K562 (cell line): ENCODE measurements at regions not wholly inside any gene's neighbourhood (a gene's known extent, or its start where the extent isn't known, plus 50 kb on each side); places are given as distances from the start of the nearest gene placed in this dataset.

Experiments used
- ATAC-seq: fragments of 200-7000 bp; cut with Tn5 transposase; 3 replicates; pipeline ENCODE4 v1.9.1; 2020; ENCODE audit warnings: moderate library complexity
- BruUV-seq: library from RNA; stranded (reverse); fragments of 400-500 nt; replicated peaks from 2 replicates; lab custom pipeline; 2021; lab: Mats Ljungman, UMichigan
- CTCF ChIA-PET: fragments of 300-600 bp; formaldehyde crosslinking; extraction: SDS; loops from one replicate; lab custom pipeline; 2021; ENCODE audit warnings: low intra/inter-chr PET ratio; lab: Yijun Ruan, JAX
- POLR2A ChIA-PET: fragments of 300-600, 350-650 bp; sonication (Branson Sonifier 250); formaldehyde crosslinking; extraction: SDS; loops from one replicate; lab custom pipeline; 2021; ENCODE audit warnings: antibody characterized with exemption, inconsistent platforms; lab: Yijun Ruan, JAX
- DNase-seq, 4 experiments: peaks; one replicate each; pipeline versions ENCODE4 v3.0.0 to v3.0.0-alpha.2; 2011 to 2018; ENCODE audit warnings: low spot score in 3 of 4, mixed read lengths in 3 of 4; ENCODE audit errors: extremely low read depth in 1 of 4
- FAIRE-seq: peaks from 2 replicates; lab custom pipeline; 2011; peaks lifted over from hg19 to GRCh38; lab: Jason Lieb, UNC
- H2AFZ ChIP-seq: 2 replicates; pipeline ENCODE4 v1.6.0; 2011; ENCODE audit warnings: low read depth, low read length, control low read depth, inconsistent platforms
- H3K27ac ChIP-seq: fragments of 200-600 bp; 3 replicates; pipeline ENCODE4 v1.8.0; 2011; ENCODE audit warnings: low read depth, mild to moderate bottlenecking, control low read depth, inconsistent platforms, low read length, moderate library complexity, mixed read lengths; ENCODE audit errors: extremely low read depth
- H3K27me3 ChIP-seq, 2 experiments: fragments of 300-600 bp in 1 of 2; 2 replicates in 1 of 2; 3 replicates in 1 of 2; pipeline versions ENCODE4 v1.6.0 to v1.8.0; 2011; ENCODE audit warnings: inconsistent platforms in 2 of 2, low read length in 2 of 2, mild to moderate bottlenecking in 1 of 2, mixed read lengths in 1 of 2, moderate library complexity in 1 of 2; ENCODE audit not compliant: control insufficient read depth in 2 of 2, insufficient read depth in 2 of 2
- H3K36me3 ChIP-seq: fragments of 300-600 bp; 3 replicates; pipeline ENCODE4 v1.8.0; 2011; ENCODE audit warnings: mild to moderate bottlenecking, low read length, inconsistent platforms; ENCODE audit not compliant: control insufficient read depth, insufficient read depth
- H3K4me1 ChIP-seq, 2 experiments: fragments of 200-600 bp in 1 of 2; replicated peaks in 1 of 2; 2 replicates in 1 of 2; 3 replicates in 1 of 2; pipeline versions ENCODE4 v1.5.1 to v1.8.0; 2011; ENCODE audit warnings: inconsistent platforms in 2 of 2, low read length in 2 of 2, mild to moderate bottlenecking in 1 of 2, mixed read lengths in 1 of 2, moderate library complexity in 1 of 2; ENCODE audit not compliant: control insufficient read depth in 2 of 2, insufficient read depth in 2 of 2
- H3K4me2 ChIP-seq: 2 replicates; pipeline ENCODE4 v1.6.1; 2011; ENCODE audit warnings: low read length, control low read depth, inconsistent platforms, mixed read lengths; ENCODE audit not compliant: insufficient read depth
- H3K4me3 ChIP-seq: fragments of 200-600 bp; sonication (generic), shearing (Covaris generic); 2 replicates; pipeline ENCODE4 v1.5.1; 2016; ENCODE audit warnings: control low read depth, inconsistent platforms
- H3K79me2 ChIP-seq: fragments of 200-600 bp; 3 replicates; pipeline ENCODE4 v1.8.0; 2011; ENCODE audit warnings: low read length, inconsistent platforms; ENCODE audit not compliant: control insufficient read depth, insufficient read depth
- H3K9ac ChIP-seq, 2 experiments: 2 replicates each; pipeline versions ENCODE4 v1.6.0 to v1.6.1; 2011; ENCODE audit warnings: low read depth in 2 of 2, low read length in 2 of 2, control low read depth in 1 of 2, inconsistent platforms in 1 of 2, mild to moderate bottlenecking in 1 of 2, mixed read lengths in 1 of 2; ENCODE audit not compliant: insufficient read depth in 1 of 2
- H3K9me1 ChIP-seq: one replicate; pipeline ENCODE4 v1.6.0; 2011; ENCODE audit warnings: inconsistent platforms, mild to moderate bottlenecking, low read length, moderate library complexity; ENCODE audit not compliant: control insufficient read depth, insufficient read depth
- H3K9me3 ChIP-seq: replicated peaks from 2 replicates; pipeline ENCODE4 v1.5.1; 2011; ENCODE audit warnings: low read depth, low read length, inconsistent platforms; ENCODE audit not compliant: control insufficient read depth, insufficient read depth
- H4K20me1 ChIP-seq: replicated peaks from 2 replicates; pipeline ENCODE4 v1.6.1; 2011; ENCODE audit warnings: low read length, inconsistent platforms, mixed read lengths; ENCODE audit not compliant: control insufficient read depth, insufficient read depth
- ELK3 ChIP-seq: fragments of 450-650 bp; formaldehyde crosslinking; IDR thresholded peaks from 2 replicates; pipeline ENCODE4 v1.4.0; 2020; ENCODE audit warnings: mild to moderate bottlenecking
- ETS2 ChIP-seq: IDR thresholded peaks from 2 replicates; pipeline ENCODE4 v1.6.1; 2016; ENCODE audit warnings: borderline replicate concordance, missing genetic modification characterization, mild to moderate bottlenecking, moderate library complexity, missing compliant biosample characterization; ENCODE audit not compliant: poor library complexity, severe bottlenecking
- GMEB1 ChIP-seq: fragments of 250-450 bp; sonication (Bioruptor Pico); IDR thresholded peaks from 2 replicates; pipeline ENCODE4 v1.4.0; 2020; ENCODE audit warnings: mild to moderate bottlenecking
- MXD1 ChIP-seq: fragments of 250-450 bp; sonication (Bioruptor Pico); IDR thresholded peaks from 2 replicates; pipeline ENCODE4 v1.8.0; 2021; ENCODE audit warnings: borderline replicate concordance, mild to moderate bottlenecking, moderate library complexity; ENCODE audit not compliant: poor library complexity, severe bottlenecking
- MYBL2 ChIP-seq, 2 experiments: fragments of 450-650 bp in 1 of 2; sonication (generic) in 1 of 2; formaldehyde crosslinking in 1 of 2; IDR thresholded peaks; 2 replicates each; pipeline versions ENCODE4 v1.6.1 to v1.8.1; 2017 to 2022; ENCODE audit warnings: borderline replicate concordance in 1 of 2, inconsistent platforms in 1 of 2, low read depth in 1 of 2, mild to moderate bottlenecking in 1 of 2, missing genetic modification reagents in 1 of 2, moderate library complexity in 1 of 2
- NCOA1 ChIP-seq: fragments of 450-650 bp; IDR thresholded peaks from 2 replicates; pipeline ENCODE4 v1.6.1; 2016; ENCODE audit warnings: low read depth
- POLR2B ChIP-seq: fragments of 450-650 bp; IDR thresholded peaks from 2 replicates; pipeline ENCODE4 v1.6.1; 2018; ENCODE audit warnings: low read depth; ENCODE audit not compliant: partially characterized antibody
- RAD21 ChIP-seq, 2 experiments: fragments of 250-450 bp in 1 of 2; fragments of 450-650 bp in 1 of 2; sonication (Bioruptor Pico) in 1 of 2; formaldehyde crosslinking in 1 of 2; IDR thresholded peaks in 1 of 2; conservative IDR thresholded peaks in 1 of 2; 2 replicates each; pipeline versions ENCODE4 v1.4.0 to v1.8.0; 2020 to 2022; ENCODE audit warnings: mild to moderate bottlenecking in 2 of 2, moderate library complexity in 1 of 2
- SREBF2 ChIP-seq: sonication (generic); formaldehyde crosslinking; IDR thresholded peaks from 2 replicates; pipeline ENCODE4 v1.4.0; 2020; ENCODE audit warnings: mild to moderate bottlenecking, missing genetic modification reagents
- U2AF1 ChIP-seq: fragments of 200-400 bp; formaldehyde crosslinking; optimal IDR thresholded peaks from 2 replicates; pipeline ENCODE3; 2017; ENCODE audit warnings: mild to moderate bottlenecking, low read depth, low read length, moderate library complexity
- ZC3H4 ChIP-seq: sonication (generic); formaldehyde crosslinking; IDR thresholded peaks from 2 replicates; pipeline ENCODE4 v1.9.0; 2021; ENCODE audit warnings: missing genetic modification reagents, borderline replicate concordance
- ZNF232 ChIP-seq: sonication (generic); formaldehyde crosslinking; IDR thresholded peaks from 2 replicates; pipeline ENCODE4 v1.8.0; 2022; ENCODE audit warnings: mild to moderate bottlenecking, missing genetic modification reagents
- ZNF384 ChIP-seq: IDR thresholded peaks from 2 replicates; pipeline ENCODE4 v1.6.1; 2012; ENCODE audit warnings: low read depth, low read length, improper control_type of control experiment
- WGBS: fragments of 100-300 bp; shearing (Covaris generic); methylation state at CpG from one replicate; pipeline ENCODE4 v1.1.6; 2016; ENCODE audit warnings: low coverage, mixed read lengths; ENCODE audit not compliant: insufficient coverage; ENCODE audit errors: missing lambda C conversion rate; 5-methylcytosine and 5-hydroxymethylcytosine counted together
- in situ Hi-C: fragments of 300-500 bp; cut with MboI; formaldehyde crosslinking; loops from 4 replicates; pipeline ENCODE4 v1.15.0; 2018; ENCODE audit warnings: inconsistent platforms, mixed read lengths
- intact Hi-C: fragments of 100-400 bp; cut with micrococcal nuclease; formaldehyde crosslinking; loops from 2 replicates; pipeline ENCODE4 v1.14.2; 2022

- Histone ChIP-seq H3K4me1 (no peaks in the 10 kb centered on the region), H3K79me2 (no peaks in the 10 kb centered on the region), H3K9me1 (no peaks in the 10 kb centered on the region), H4K20me1 (no peaks in the 10 kb centered on the region), H3K36me3 (no peaks in the 10 kb centered on the region), H3K27me3 (no peaks in the 10 kb centered on the region), H3K27ac (no peak overlapping the region), H3K4me3 (no peak overlapping the region), H3K4me2 (no peak overlapping the region), H3K9me3 (no peaks in the 10 kb centered on the region)
- no peak for ATAC-seq
- FAIRE-seq = no peak
- no peak for DNase-seq
- in situ Hi-C loops (no loop called here), intact Hi-C loops (no loop called here)
- CTCF ChIA-PET = no interaction called here
- TF ChIP-seq GMEB1 (CRISPR knock-in tag) (no peak), SREBF2 (no peak), U2AF1 (no peak), MYBL2 (IDR thresholded peaks at IDR 0.05; ENCODE audit: low read depth) (no peak), MYBL2 (CRISPR knock-in tag; IDR thresholded peaks at IDR 0.05; ENCODE audit: borderline replicate concordance) (no peak)
- TF ChIP-seq, all 486 proteins: peak for 0
- H3K9ac ChIP-seq = no peak overlapping the region
- POLR2A ChIA-PET = no interaction called here
- H2AFZ ChIP-seq = no peak overlapping the region
- no TSS peak for BruUV-seq
Measured at GRCh38 chr4:57985161-57985560, 875.0 kb upstream of the IGFBP7 start.

- DNase-seq (no peak), ATAC-seq (no peak), FAIRE-seq (no peak)
- CTCF ChIA-PET = no interaction called here
- H3K9me1 ChIP-seq = no peaks in the 10 kb centered on the region
- WGBS = 1% methylated on average over 5 of the region's 5 CpGs
- no peaks in the 10 kb centered on the region for H3K9me3 ChIP-seq
- no peak overlapping the region for H2AFZ ChIP-seq
- no peak overlapping the region for H3K9ac ChIP-seq
- H3K4me1 ChIP-seq = no peaks in the 10 kb centered on the region
- H3K4me3 ChIP-seq = no peak overlapping the region
- BruUV-seq = no TSS peak
- TF ChIP-seq ETS2 (tag) (no peak), RAD21 (CRISPR knock-in tag; conservative IDR thresholded peaks at IDR 0.05 in 1 of 2, IDR thresholded peaks at IDR 0.05 in 1 of 2) (no peak), ELK3 (CRISPR knock-in tag) (no peak), ZNF384 (no peak), MYBL2 (IDR thresholded peaks at IDR 0.05; ENCODE audit: low read depth) (no peak), MYBL2 (CRISPR knock-in tag; IDR thresholded peaks at IDR 0.05; ENCODE audit: borderline replicate concordance) (no peak), ZNF232 (CRISPR knock-in tag) (no peak), POLR2B (no peak), MXD1 (CRISPR knock-in tag) (no peak), ZC3H4 (CRISPR knock-in tag) (no peak), NCOA1 (no peak)
- POLR2A ChIA-PET = no interaction called here
- intact Hi-C loops (no loop called here), in situ Hi-C loops (no loop called here)
- no peak overlapping the region for H3K4me2 ChIP-seq
- no peaks in the 10 kb centered on the region for H3K79me2 ChIP-seq
- H3K27ac ChIP-seq = no peak overlapping the region
- H3K27me3 ChIP-seq = no peaks in the 10 kb centered on the region
- H4K20me1 ChIP-seq = no peaks in the 10 kb centered on the region
- H3K36me3 ChIP-seq = no peaks in the 10 kb centered on the region
Measured at GRCh38 chr4:57981123-57981522, 870.9 kb upstream of the IGFBP7 start.
